ENCODE measurements at regions not wholly inside any gene's neighbourhood (a gene's known extent, or its start where the extent isn't known, plus 50 kb on each side); places are given as distances from the start of the nearest gene placed in this dataset. TPM values are rescaled to one million over a fixed set of nuclear protein-coding genes. Genes with fewer than 3 reads are reported as not detected.

- no peak for DNase-seq
- H3K36me3 ChIP-seq = no peaks in the 10 kb centered on the region
- WGBS, 2 donors = 83 to 89% methylated on average over 2 of the region's 2 CpGs
- no peak overlapping the region for H3K27ac ChIP-seq
- intact Hi-C loops (cut with DNase I) = no loop called here
- no peak overlapping the region for H3K4me3 ChIP-seq (replicated peaks in 1 of 3)
- no peaks in the 10 kb centered on the region for H3K4me1 ChIP-seq
- no peaks in the 10 kb centered on the region for H3K9me3 ChIP-seq
- TF ChIP-seq CTCF (IDR thresholded peaks at IDR 0.05) (no peak), POLR2A (IDR thresholded peaks at IDR 0.05) (no peak)
- H3K27me3 ChIP-seq = no peaks in the 10 kb centered on the region
Observed at GRCh38 chr4:4960574-4960973, 58.7 kb downstream of the CYTL1 start.

DNA sequence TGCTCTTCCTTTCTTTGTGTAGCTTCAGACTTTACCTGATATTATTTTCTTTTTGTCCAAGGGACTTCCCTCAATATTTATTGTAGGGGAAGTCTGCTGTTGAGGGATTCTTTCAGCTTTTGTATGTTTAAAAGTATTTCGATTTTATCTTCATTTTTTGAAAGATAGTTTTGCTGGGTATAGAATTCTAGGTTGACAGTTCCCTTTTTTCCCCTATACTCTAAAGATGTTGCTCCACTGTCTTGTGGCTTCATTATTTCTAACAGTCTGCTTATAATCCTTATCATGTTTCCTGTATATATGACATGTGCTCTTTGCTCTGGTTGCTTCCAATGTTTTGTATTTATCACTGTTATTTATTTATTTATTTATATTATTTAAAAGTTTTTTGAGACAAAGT, 57.3 kb downstream of the CYTL1 start:
- WGBS, 2 donors = 83 to 84% methylated on average over 1 of the region's 1 CpG
- no peaks in the 10 kb centered on the region for H3K9me3 ChIP-seq
- H3K4me3 ChIP-seq (replicated peaks in 1 of 3) = no peak overlapping the region
- no peaks in the 10 kb centered on the region for H3K4me1 ChIP-seq
- no peak overlapping the region for H3K27ac ChIP-seq
- DNase-seq = no peak
- intact Hi-C loops (cut with DNase I) = no loop called here
- no peaks in the 10 kb centered on the region for H3K36me3 ChIP-seq
- no peaks in the 10 kb centered on the region for H3K27me3 ChIP-seq
- no peak for TF ChIP-seq POLR2A (IDR thresholded peaks at IDR 0.05)
- no peak for TF ChIP-seq CTCF (IDR thresholded peaks at IDR 0.05)

DNA sequence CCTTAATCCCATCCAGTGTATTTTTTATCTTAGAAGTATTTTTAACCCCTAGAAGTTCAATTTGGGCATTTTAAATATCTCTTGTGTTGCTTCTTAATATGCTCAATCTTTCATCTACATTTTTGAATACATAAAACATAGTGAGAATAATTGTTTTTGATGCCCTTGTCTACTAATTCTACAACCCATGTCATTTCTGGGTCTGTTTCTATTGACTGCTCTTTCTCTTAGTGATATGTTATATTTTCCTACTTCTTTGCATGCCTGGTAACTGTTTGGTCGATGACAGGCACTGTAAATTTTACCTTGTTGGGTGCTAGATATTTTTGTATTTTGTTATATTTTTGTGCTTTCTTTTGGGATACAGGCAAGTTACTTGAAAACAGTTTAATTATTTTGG, 56.3 kb downstream of the CYTL1 start:
- Histone ChIP-seq H3K4me3 (replicated peaks in 1 of 3) (no peak overlapping the region), H3K27ac (no peak overlapping the region), H3K4me1 (no peaks in the 10 kb centered on the region), H3K9me3 (no peaks in the 10 kb centered on the region), H3K27me3 (no peaks in the 10 kb centered on the region), H3K36me3 (no peaks in the 10 kb centered on the region)
- TF ChIP-seq POLR2A (IDR thresholded peaks at IDR 0.05) (no peak), CTCF (IDR thresholded peaks at IDR 0.05) (no peak)
- WGBS, 2 donors = 52 to 58% methylated on average over 1 of the region's 1 CpG
- intact Hi-C loops (cut with DNase I) = no loop called here
- no peak for DNase-seq

Small RNA genes lying in the stretch of these regions (small RNA-seq; reads per million reads assigned to genes)
- gene RN7SKP113 = not detected

Measured in thyroid gland (tissue), 4 donors.